Ovary (tissue), 3 donors: ENCODE measurements at regions not wholly inside any gene's neighbourhood (a gene's known extent, or its start where the extent isn't known, plus 50 kb on each side); places are given as distances from the start of the nearest gene placed in this dataset.

Source experiments
- CTCF ChIP-seq, 3 donors: fragments of 450-650 bp in 2 of 3; fragments of 200-600 bp in 1 of 3; IDR thresholded peaks; one replicate each; pipeline versions ENCODE4 v1.5.1 to v1.8.0; 2016 to 2022; ENCODE audit warnings: antibody characterized with exemption in 3 of 3, mild to moderate bottlenecking in 1 of 3
- EP300 ChIP-seq: sonication (generic); formaldehyde crosslinking; IDR thresholded peaks from one replicate; pipeline ENCODE4 v1.6.1; 2017; ENCODE audit warnings: antibody characterized with exemption
- POLR2A ChIP-seq: fragments of 450-650 bp; IDR thresholded peaks from one replicate; pipeline ENCODE4 v1.6.1; 2017; ENCODE audit warnings: antibody characterized with exemption, mild to moderate bottlenecking, moderate library complexity
- donor health status: DM: no; HTN: no; CAD: no.

GRCh38 chr3:106140431-106140830 is 271.6 kb upstream of the CBLB start:
- TF ChIP-seq CTCF (IDR thresholded peaks at IDR 0.05) (no peak), POLR2A (no peak), EP300 (no peak)
